Liver (tissue), 7 donors: ENCODE measurements at regions not wholly inside any gene's neighbourhood (a gene's known extent, or its start where the extent isn't known, plus 50 kb on each side); places are given as distances from the start of the nearest gene placed in this dataset.

Source experiments
- DNase-seq: peaks from one replicate; pipeline ENCODE4 v3.0.0-alpha.2; 2017; ENCODE audit warnings: low spot score
- H3K27ac ChIP-seq, 2 donors: one replicate each; pipeline ENCODE4 v1.7.0; 2013; ENCODE audit warnings: inconsistent platforms in 2 of 2, low read length in 2 of 2, control low read depth in 1 of 2, low read depth in 1 of 2, mild to moderate bottlenecking in 1 of 2
- H3K27me3 ChIP-seq, 4 donors: one replicate each; pipeline versions ENCODE4 v1.6.1 to v1.7.0; 2013; ENCODE audit warnings: low read length in 3 of 4, inconsistent platforms in 1 of 4, mild to moderate bottlenecking in 1 of 4, moderate library complexity in 1 of 4; ENCODE audit not compliant: control insufficient read depth in 4 of 4, insufficient read depth in 4 of 4
- H3K36me3 ChIP-seq, 4 donors: one replicate each; pipeline versions ENCODE4 v1.6.1 to v1.7.0; 2013; ENCODE audit warnings: low read length in 3 of 4, mild to moderate bottlenecking in 3 of 4, low read depth in 1 of 4, moderate library complexity in 1 of 4; ENCODE audit not compliant: control insufficient read depth in 4 of 4, insufficient read depth in 3 of 4
- H3K4me1 ChIP-seq, 4 donors: one replicate each; pipeline versions ENCODE4 v1.6.1 to v1.7.0; 2013; ENCODE audit warnings: low read length in 3 of 4, mild to moderate bottlenecking in 3 of 4, moderate library complexity in 1 of 4; ENCODE audit not compliant: control insufficient read depth in 4 of 4, insufficient read depth in 4 of 4
- H3K4me3 ChIP-seq, 3 donors: one replicate each; pipeline versions ENCODE4 v1.6.1 to v1.7.0; 2013; ENCODE audit warnings: low read length in 3 of 3, control low read depth in 1 of 3, low read depth in 1 of 3, mild to moderate bottlenecking in 1 of 3
- H3K9ac ChIP-seq, 2 donors: one replicate each; pipeline ENCODE4 v1.7.0; 2013; ENCODE audit warnings: low read length in 2 of 2, mild to moderate bottlenecking in 2 of 2, moderate library complexity in 2 of 2, control low read depth in 1 of 2, low read depth in 1 of 2
- H3K9me3 ChIP-seq, 4 donors: one replicate each; pipeline versions ENCODE4 v1.6.1 to v1.7.0; 2013; ENCODE audit warnings: low read length in 3 of 4; ENCODE audit not compliant: control insufficient read depth in 4 of 4
- ATF3 ChIP-seq: IDR thresholded peaks from 2 replicates; pipeline ENCODE4 v1.6.1; 2016; ENCODE audit warnings: antibody characterized with exemption
- EGR1 ChIP-seq, 2 donors: IDR thresholded peaks; 2 replicates each; pipeline ENCODE4 v1.6.1; 2016 to 2018; ENCODE audit warnings: antibody characterized with exemption in 2 of 2, low read depth in 2 of 2
- FOXA1 ChIP-seq: IDR thresholded peaks from 2 replicates; pipeline ENCODE4 v1.6.1; 2016; ENCODE audit warnings: antibody characterized with exemption
- FOXA2 ChIP-seq: IDR thresholded peaks from 2 replicates; pipeline ENCODE4 v1.6.1; 2016; ENCODE audit warnings: antibody characterized with exemption
- GABPA ChIP-seq, 2 donors: IDR thresholded peaks in 1 of 2; conservative IDR thresholded peaks in 1 of 2; 2 replicates each; pipeline ENCODE4 v1.6.1; 2016; ENCODE audit warnings: antibody characterized with exemption in 2 of 2, mild to moderate bottlenecking in 1 of 2, moderate library complexity in 1 of 2
- HNF4A ChIP-seq, 2 donors: conservative IDR thresholded peaks; 2 replicates each; pipeline ENCODE4 v1.6.1; 2016; ENCODE audit warnings: antibody characterized with exemption in 2 of 2, mild to moderate bottlenecking in 2 of 2
- HNF4G ChIP-seq: IDR thresholded peaks from 2 replicates; pipeline ENCODE4 v1.6.1; 2016; ENCODE audit warnings: antibody characterized with exemption
- JUND ChIP-seq, 2 donors: IDR thresholded peaks; 2 replicates each; pipeline ENCODE4 v1.6.1; 2016; ENCODE audit warnings: antibody characterized with exemption in 2 of 2
- MAX ChIP-seq: IDR thresholded peaks from 2 replicates; pipeline ENCODE4 v1.6.1; 2016; ENCODE audit warnings: antibody characterized with exemption
- RAD21 ChIP-seq, 2 donors: IDR thresholded peaks; 2 replicates each; pipeline ENCODE4 v1.6.1; 2016; ENCODE audit warnings: antibody characterized with exemption in 2 of 2, mild to moderate bottlenecking in 2 of 2
- REST ChIP-seq: IDR thresholded peaks from 2 replicates; pipeline ENCODE4 v1.6.1; 2016; ENCODE audit warnings: antibody characterized with exemption, mild to moderate bottlenecking
- RXRA ChIP-seq, 2 donors: IDR thresholded peaks; 2 replicates each; pipeline ENCODE4 v1.6.1; 2017 to 2018; ENCODE audit warnings: antibody characterized with exemption in 2 of 2, mild to moderate bottlenecking in 1 of 2
- SP1 ChIP-seq: IDR thresholded peaks from 2 replicates; pipeline ENCODE4 v1.6.1; 2018; ENCODE audit warnings: antibody characterized with exemption, mild to moderate bottlenecking
- TAF1 ChIP-seq: conservative IDR thresholded peaks from 2 replicates; pipeline ENCODE4 v1.6.1; 2016; ENCODE audit warnings: antibody characterized with exemption, mild to moderate bottlenecking
- YY1 ChIP-seq: IDR thresholded peaks from 2 replicates; pipeline ENCODE4 v1.6.1; 2016; ENCODE audit warnings: antibody characterized with exemption, mild to moderate bottlenecking
- ZBTB33 ChIP-seq: IDR thresholded peaks from 2 replicates; pipeline ENCODE4 v1.6.1; 2016; ENCODE audit warnings: antibody characterized with exemption
- WGBS: extraction: QIAGEN DNeasy Blood & Tissue Kit; methylation state at CpG from one replicate; pipeline ENCODE4 v1.1.7; 2013; 5-methylcytosine and 5-hydroxymethylcytosine counted together
- donor health status: healthy.
- donor health status: healthy.
- donor health status: healthy.
- donor health status: healthy.

- no peak for TF ChIP-seq ZBTB33
- no peak for TF ChIP-seq FOXA1
- TF ChIP-seq JUND (IDR thresholded peaks at IDR 0.05) = no peak
- TF ChIP-seq MAX = no peak
- no peak for TF ChIP-seq FOXA2
- TF ChIP-seq RAD21 (IDR thresholded peaks at IDR 0.05) = no peak
- TF ChIP-seq HNF4A (conservative IDR thresholded peaks at IDR 0.05) = no peak
- TF ChIP-seq EGR1 (IDR thresholded peaks at IDR 0.05; ENCODE audit: low read depth in 2 of 2) = no peak
- TF ChIP-seq ATF3 = no peak
- no peak for TF ChIP-seq HNF4G
Observed at GRCh38 chr2:120661551-120661950, 74.1 kb upstream of the GLI2 start (continued).

- TF ChIP-seq ATF3 = no peak
- no peak for TF ChIP-seq JUND (IDR thresholded peaks at IDR 0.05)
- no peak for TF ChIP-seq GABPA (IDR thresholded peaks at IDR 0.05 in 1 of 2, conservative IDR thresholded peaks at IDR 0.05 in 1 of 2)
- TF ChIP-seq RXRA (IDR thresholded peaks at IDR 0.05) = no peak
- Histone ChIP-seq H3K4me1 (peaks cover 0 to 2% (median 0%) of the 10 kb centered on the region in 4 donors), H3K9ac (no peak overlapping the region), H3K27ac (no peak overlapping the region), H3K27me3 (no peaks in the 10 kb centered on the region), H3K36me3 (no peaks in the 10 kb centered on the region), H3K4me3 (no peak overlapping the region), H3K9me3 (peaks cover 0 to 6% (median 2%) of the 10 kb centered on the region in 4 donors)
- no peak for DNase-seq
- 86% methylated on average over 4 of the region's 4 CpGs for WGBS
Observed at GRCh38 chr2:120662046-120662445, 73.6 kb upstream of the GLI2 start.

GRCh38 chr2:120662746-120663145, 72.9 kb upstream of the GLI2 start:
- no peak overlapping the region for H3K27ac ChIP-seq
- no peak overlapping the region for H3K9ac ChIP-seq
- DNase-seq = no peak
- 94% methylated on average over 3 of the region's 3 CpGs for WGBS
- H3K36me3 ChIP-seq = no peaks in the 10 kb centered on the region
- TF ChIP-seq GABPA (IDR thresholded peaks at IDR 0.05 in 1 of 2, conservative IDR thresholded peaks at IDR 0.05 in 1 of 2) (no peak), YY1 (no peak), ZBTB33 (no peak), HNF4G (no peak), REST (no peak), EGR1 (IDR thresholded peaks at IDR 0.05; ENCODE audit: low read depth in 2 of 2) (no peak), SP1 (no peak), FOXA2 (no peak), RAD21 (IDR thresholded peaks at IDR 0.05) (no peak), FOXA1 (no peak), MAX (no peak), HNF4A (conservative IDR thresholded peaks at IDR 0.05) (no peak), TAF1 (no peak)
- peaks cover 0 to 2% (median 0%) of the 10 kb centered on the region in 4 donors for H3K4me1 ChIP-seq
- H3K9me3 ChIP-seq = peaks cover 0 to 8% (median 3%) of the 10 kb centered on the region in 4 donors
- H3K4me3 ChIP-seq = no peak overlapping the region
- peaks cover 0 to 1% (median 0%) of the 10 kb centered on the region in 4 donors for H3K27me3 ChIP-seq
